ENCODE measurements at regions not wholly inside any gene's neighbourhood (a gene's known extent, or its start where the extent isn't known, plus 50 kb on each side); places are given as distances from the start of the nearest gene placed in this dataset.

DNA sequence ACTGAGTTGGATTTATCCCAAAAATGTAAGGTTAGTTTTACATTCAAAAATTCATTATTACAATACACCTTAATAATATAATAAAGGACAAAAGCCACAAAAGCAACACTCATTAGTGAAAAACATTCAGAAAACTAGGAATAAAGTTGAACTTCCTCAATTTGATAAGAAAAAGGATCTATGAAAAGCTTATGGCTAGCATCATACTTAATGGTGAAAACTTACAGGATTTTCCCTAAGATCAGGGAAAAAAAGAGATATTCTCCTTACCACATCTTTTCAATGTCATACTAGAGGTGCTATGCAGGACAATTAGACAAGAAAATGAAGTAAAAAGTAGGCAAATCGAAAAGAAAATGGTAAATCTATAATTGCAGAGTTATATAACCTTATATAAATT is 279.9 kb downstream of the CGGBP1 start:
- no peak overlapping the region for H3K4me3 ChIP-seq (ENCODE audit: low read depth, low read length)
- TF ChIP-seq CTCF (conservative IDR thresholded peaks at IDR 0.05; ENCODE audit: low read depth, low read length): no peak
- no peak for DNase-seq (ENCODE audit: low read depth)

GRCh38 chr3:87771337-87772192 is 287.2 kb downstream of the CGGBP1 start:
- peak; percentile 0 for DNase-seq (ENCODE audit: low read depth)
- no peak overlapping the region for H3K4me3 ChIP-seq (ENCODE audit: low read depth, low read length)
- peak; percentile 88 for TF ChIP-seq CTCF (conservative IDR thresholded peaks at IDR 0.05; ENCODE audit: low read depth, low read length)

- no peak overlapping the region for H3K4me3 ChIP-seq (ENCODE audit: low read depth, low read length)
- no peak for DNase-seq (ENCODE audit: low read depth)
Measured at GRCh38 chr3:87766721-87767120, 292.1 kb downstream of the CGGBP1 start.

DNA sequence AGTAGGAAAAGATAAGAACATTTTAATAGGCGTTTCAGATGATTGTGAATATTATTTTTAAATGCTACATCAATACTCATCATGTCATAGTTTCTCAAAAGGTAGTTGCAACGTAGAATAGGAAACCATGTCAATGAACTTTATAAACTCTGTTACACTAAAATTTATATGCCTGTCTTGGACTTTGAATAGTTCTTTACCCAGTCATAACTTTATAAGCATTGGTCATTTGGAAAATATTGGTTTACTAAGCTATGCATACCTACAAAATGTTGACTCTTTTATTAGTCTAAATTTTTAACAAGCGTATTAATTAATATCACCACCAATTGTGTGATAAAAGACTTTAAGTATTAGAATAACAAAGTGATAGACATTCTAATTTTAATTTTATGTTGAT is 293.5 kb downstream of the CGGBP1 start:
- no peak overlapping the region for H3K4me3 ChIP-seq (ENCODE audit: low read depth, low read length)
- no peak for TF ChIP-seq CTCF (conservative IDR thresholded peaks at IDR 0.05; ENCODE audit: low read depth, low read length)
- DNase-seq (ENCODE audit: low read depth): no peak

More at GRCh38 chr3:87766721-87767120, 292.1 kb downstream of the CGGBP1 start:
- TF ChIP-seq CTCF (conservative IDR thresholded peaks at IDR 0.05; ENCODE audit: low read depth, low read length): no peak

DNA sequence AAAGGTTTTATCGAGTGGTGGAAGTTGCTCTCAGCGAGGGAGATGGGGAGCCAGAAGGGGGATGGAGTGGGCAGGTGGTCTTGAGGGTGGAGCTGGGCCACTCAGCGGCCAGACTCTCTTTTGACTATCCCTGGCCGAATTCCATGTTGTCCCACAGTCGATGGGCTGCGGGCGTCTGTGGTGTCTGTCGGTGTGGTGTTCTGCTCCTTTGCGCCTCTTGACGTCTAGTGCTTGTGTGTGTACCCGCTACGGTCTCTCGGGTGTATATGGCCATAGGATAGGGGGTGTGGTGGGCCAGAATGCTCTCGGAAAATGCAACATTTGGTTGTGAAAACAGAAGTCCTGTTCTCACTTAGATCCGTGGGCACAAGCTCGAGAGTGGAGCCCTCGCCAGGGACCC is 297.0 kb downstream of the CGGBP1 start:
- no peak overlapping the region for H3K4me3 ChIP-seq (ENCODE audit: low read depth, low read length)
- no peak for TF ChIP-seq CTCF (conservative IDR thresholded peaks at IDR 0.05; ENCODE audit: low read depth, low read length)
- DNase-seq (ENCODE audit: low read depth): no peak

DNA sequence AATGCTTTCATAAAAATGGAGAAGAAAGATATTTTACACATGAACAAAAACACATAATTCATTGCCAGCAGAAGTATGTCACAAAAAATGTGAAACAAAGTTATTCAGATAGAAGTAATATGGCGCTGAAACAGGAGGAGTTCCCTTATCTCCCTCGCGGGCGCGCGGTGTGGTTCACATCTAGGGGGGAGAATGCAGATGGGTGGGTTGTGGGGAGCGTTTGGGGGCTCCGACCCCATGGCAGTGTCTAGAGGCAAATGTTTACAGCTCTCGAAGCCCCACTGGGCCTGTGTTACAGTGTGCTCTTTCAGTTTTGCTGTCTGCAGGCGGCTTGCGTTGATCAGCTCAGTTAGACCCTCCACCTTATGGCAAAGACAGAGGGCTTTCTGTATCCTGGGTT is 297.5 kb downstream of the CGGBP1 start:
- H3K4me3 ChIP-seq (ENCODE audit: low read depth, low read length): no peak overlapping the region
- no peak for TF ChIP-seq CTCF (conservative IDR thresholded peaks at IDR 0.05; ENCODE audit: low read depth, low read length)
- DNase-seq (ENCODE audit: low read depth): no peak

- no peak for TF ChIP-seq CTCF (conservative IDR thresholded peaks at IDR 0.05; ENCODE audit: low read depth, low read length)
- DNase-seq (ENCODE audit: low read depth): no peak
Measured at GRCh38 chr3:87756616-87757015, 302.2 kb downstream of the CGGBP1 start.

More at GRCh38 chr3:87756616-87757015, 302.2 kb downstream of the CGGBP1 start:
- H3K4me3 ChIP-seq (ENCODE audit: low read depth, low read length): no peak overlapping the region

Data from epithelial cell of proximal tubule (primary cell).